ENCODE measurements at regions not wholly inside any gene's neighbourhood (a gene's known extent, or its start where the extent isn't known, plus 50 kb on each side); places are given as distances from the start of the nearest gene placed in this dataset.

- no peak for DNase-seq
These were observed 379.2 kb upstream of the IRX1 start for GRCh38 chr5:3216386-3216785.

GRCh38 chr5:3214838-3215374 lies 380.7 kb upstream of the IRX1 start:
- DNase-seq, result no peak

DNA sequence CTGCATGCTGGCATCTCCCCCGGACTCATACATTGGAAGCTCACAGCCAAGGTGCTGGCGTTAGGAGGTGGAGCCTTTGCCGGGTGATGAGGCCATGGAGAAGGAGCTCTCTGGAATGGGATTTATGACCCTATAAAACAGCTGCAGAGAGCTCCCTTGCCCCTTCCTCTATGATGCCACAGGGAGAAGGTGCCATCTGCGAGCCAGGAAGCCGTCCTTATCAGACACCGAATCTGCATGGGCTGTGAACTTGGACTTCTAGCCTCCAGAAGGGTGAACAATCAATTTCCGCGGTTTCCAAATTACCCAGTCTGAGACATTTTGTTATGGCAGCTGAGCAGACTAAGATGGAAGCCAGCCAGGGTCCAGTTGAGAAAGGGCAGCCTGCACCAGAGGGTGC lies 381.2 kb upstream of the IRX1 start:
- DNase-seq, result no peak

DNA sequence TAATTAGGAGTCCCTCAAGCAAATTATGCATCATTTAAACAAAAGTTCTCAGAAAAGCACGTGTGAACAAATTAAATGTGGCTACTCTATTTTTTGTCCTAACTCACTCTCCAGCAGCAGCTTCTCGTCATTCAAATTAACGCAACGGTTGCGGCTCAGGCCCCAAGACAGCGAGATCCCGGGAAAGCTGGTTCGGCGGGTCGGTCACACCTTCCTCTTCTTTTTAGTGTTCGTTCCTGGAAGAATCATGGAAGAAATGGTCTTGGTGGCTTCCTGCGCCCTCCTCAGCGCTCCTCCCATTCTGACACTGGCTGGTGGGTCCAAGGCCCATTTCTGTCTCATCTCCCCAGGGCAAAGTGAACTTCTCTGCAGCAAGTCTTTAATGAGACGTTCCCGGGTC lies 382.8 kb upstream of the IRX1 start:
- DNase-seq, result no peak

DNA sequence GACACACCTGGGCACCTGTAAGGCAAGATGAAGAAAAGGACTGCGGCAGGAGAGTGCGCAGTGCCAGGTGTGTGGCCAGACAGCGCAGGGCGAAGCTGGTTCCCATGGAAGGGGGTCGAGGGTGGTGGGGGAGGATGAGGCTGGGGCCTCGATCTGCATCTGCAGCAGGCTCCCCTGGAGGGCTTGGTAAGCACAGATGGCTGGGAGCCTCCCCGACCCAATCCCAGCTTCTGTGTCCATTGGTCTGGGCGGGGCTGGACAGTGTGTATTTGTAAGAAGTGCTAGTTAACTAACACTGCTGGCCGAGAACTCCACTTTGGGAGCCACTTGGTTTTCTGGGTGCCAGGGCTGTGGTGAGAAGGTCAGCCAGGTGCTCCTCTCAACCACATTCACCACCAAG lies 385.1 kb upstream of the IRX1 start:
- DNase-seq, result no peak

- DNase-seq, result no peak
These were observed 385.7 kb upstream of the IRX1 start for GRCh38 chr5:3209918-3210317.

DNA sequence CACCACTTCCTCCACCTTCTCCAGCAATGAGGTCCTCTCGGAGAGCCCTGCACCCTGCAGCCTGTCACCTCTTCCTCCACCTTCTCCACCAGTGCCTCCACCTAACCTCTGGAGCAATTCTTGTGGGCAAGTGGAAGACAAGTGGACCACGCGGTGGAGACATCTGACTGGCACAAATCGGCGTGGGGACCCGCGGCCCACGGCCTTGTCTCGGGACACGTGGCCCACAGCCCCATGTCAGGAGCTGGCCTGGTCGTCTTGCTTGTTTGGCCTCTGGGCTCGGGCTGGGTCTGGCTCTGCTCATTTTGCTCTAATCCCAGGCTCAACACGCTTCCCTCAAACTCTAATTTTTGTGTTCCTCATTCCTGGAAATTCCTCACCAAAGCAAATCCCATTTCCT lies 393.1 kb upstream of the IRX1 start:
- DNase-seq, result no peak

- no peak for DNase-seq
These were observed 393.7 kb upstream of the IRX1 start for GRCh38 chr5:3201941-3202340.

- no peak for DNase-seq
These were observed 394.5 kb upstream of the IRX1 start for GRCh38 chr5:3201121-3201520.

DNA sequence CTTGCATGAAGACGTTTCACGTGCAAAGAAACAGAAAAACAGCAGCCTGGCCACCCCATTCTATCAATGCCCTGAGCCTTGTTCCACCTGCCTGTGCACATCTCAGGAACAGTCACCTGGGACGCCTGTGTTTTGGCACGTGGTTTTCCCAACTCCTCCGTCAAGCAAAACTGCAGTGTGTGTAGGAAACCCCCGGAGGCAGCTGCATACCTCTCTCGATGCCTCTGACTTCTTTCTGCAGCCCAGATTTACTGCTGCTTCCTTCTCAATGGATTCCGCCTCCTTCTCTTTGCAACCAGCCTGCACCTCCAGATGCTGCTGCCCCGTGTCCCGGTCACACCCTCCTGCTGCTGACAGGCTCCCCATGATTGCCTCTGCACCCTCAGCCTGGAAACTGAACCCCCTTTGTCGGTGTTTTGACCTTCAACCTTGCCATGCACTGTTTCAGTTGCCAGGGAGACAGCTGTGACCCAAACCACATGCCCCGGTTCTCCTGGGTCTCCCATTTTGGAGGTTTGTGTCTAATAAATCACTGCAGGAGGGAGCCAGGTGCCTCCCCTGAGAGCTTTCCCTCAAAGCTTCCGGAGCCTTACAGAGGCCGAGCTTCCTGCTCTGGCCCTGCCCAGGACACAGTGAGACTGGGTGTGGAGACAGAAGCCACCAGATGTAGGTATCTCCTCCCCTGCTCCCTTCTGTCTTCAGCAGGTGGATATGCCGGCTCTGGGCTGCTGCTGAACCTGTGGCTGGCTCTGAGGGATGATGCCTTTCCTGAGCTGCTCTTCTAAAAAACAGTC lies 395.5 kb upstream of the IRX1 start:
- no peak for DNase-seq

GRCh38 chr5:3198074-3198449 lies 397.6 kb upstream of the IRX1 start:
- peak; percentile 79 for DNase-seq

- DNase-seq, result peak; percentile 79
These were observed 398.1 kb upstream of the IRX1 start for GRCh38 chr5:3197304-3198073.

DNA sequence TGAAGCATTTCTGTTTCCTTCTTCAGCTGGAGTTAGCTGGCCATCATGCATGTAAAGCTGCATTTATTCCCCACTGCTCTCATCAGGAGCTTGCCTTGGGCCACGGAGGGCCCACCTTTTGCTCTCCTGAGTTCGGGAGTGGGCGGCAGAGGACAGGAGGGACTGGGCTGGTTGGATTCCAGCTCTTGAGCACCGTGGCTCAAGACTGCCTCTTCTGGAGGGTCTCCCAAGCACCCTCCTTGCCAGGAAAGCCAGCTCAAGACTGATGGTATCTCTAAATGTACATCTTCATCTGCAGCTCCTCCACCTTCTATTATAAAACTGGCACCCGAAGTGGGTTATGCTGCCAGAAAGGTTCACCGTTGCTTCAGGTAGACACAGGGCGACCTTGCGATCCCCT lies 399.6 kb upstream of the IRX1 start:
- no peak for DNase-seq

DNA sequence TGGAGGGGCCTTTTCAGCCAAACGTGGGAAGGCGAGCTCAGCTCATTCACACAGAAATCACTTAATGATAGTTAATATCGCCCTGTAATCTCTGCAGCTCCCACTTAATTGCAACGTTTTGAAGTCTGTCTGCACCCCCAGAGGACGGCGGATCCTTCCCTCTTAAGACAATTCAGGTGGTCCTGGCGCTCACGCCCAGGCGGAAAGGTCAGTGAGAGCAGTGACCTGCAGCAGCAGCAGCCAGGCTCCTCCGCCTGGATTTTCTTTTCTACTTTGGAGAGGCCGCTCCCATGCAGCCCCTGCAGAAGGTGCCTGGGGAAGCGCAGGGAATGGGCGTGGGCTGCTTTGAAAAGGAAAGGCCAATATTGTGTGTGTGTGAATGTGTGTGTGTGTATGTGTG lies 400.9 kb upstream of the IRX1 start:
- DNase-seq, result no peak

- DNase-seq, result peak; percentile 3
These were observed 401.4 kb upstream of the IRX1 start for GRCh38 chr5:3194271-3194670.

GRCh38 chr5:3191585-3191984 lies 404.0 kb upstream of the IRX1 start:
- DNase-seq, result peak; percentile 54

DNA sequence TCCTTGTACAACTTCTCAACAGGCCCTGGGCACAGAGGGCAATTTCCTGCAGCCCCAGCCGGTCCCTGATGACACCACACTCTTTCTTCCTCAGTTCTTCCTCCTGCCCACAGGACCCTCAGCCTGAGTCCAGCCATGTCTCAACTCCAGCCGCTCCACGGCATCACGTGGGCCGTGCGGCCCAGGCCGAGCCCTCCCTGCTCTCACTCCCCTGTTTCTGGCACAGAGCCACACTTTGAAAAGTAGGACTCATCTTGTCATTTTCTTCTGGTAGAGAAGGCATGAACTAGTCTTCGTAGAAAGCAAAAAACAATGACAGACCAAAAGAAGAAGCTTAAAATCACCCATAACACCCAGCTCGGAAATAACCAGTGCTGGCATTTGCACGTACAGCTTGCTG lies 404.7 kb upstream of the IRX1 start:
- no peak for DNase-seq

- no peak for DNase-seq
These were observed 405.2 kb upstream of the IRX1 start for GRCh38 chr5:3190433-3190832.

DNA sequence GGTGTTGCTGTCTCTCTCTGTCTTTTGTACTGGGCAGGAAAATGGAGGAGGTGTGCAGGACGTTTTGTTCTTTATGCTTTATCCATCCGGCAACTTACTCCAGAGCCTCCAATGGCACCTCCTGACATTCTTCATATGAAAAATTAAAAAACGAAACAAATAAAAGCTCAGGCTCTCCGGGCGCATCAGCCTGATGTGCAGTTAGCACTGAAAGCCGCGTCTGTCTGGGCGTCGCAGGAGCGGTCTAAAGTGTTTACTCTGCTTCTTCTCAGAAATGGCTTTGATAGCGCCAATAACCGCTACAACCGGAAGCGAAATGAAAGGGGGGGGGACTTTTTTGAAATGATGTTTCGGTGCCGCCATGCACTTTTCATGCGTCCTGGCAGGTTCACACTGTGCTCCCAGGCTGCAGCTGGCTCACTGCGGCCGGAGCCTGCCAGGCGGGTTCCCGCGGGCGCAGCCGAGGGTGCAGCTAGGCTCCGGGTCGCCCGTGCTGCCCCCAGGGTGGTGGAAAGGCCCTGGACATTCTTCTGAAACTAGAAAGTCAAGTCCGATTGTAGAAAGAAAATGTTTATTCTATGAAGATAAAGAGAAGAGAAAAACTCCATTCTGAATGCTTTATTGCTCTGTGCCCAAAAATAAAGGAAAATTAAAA lies 407.7 kb upstream of the IRX1 start:
- DNase-seq, result peak; percentile 63

DNA sequence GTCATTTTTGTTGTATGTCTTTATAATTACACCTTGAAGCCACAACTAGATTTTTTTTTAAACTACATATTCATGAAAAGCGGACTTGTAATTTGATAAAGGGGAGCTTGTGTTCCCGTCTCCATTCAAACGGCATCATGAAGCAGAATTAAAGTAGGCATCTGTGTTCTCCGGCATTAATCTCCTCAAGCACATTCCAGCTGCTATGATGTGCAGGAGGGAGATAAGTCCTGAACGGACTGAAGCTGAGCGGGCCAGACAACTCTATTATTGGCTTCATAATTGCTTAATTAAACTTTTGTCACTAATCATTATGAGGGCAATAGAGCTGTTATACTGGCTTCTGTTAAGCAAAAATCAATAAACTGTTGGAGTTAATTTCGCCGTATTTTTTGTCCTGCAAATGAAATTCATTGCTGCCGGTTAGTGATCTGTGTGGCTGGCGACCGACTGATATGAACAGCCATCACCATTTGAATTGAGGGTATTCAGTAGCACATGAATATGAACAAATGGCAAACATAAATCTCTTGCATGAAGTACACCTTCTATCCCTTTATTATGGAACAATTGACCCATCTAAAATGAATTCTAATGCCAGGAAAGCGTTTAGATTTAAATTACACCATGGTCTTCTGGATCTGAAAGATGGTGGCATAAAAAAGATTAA lies 408.8 kb upstream of the IRX1 start:
- no peak for DNase-seq

DNA sequence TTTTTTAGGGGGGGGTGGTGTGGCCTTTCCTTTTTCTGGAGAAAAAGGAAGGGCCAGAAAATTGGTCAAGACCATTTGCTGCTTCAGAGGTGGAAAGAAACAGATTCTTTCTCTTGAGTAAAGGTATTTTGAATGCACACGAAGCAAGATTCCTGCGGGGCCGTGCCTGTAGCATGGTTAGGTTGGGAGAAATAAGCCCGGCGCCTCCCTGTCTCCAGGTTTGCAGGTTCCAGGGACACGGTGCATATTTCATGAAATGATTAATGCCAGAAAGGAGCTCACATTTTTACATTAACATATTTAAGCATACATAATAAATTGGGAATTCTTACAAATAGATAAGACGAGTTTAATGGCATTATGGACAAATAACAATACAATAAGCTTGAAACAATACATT lies 409.5 kb upstream of the IRX1 start:
- DNase-seq, result no peak

DNA sequence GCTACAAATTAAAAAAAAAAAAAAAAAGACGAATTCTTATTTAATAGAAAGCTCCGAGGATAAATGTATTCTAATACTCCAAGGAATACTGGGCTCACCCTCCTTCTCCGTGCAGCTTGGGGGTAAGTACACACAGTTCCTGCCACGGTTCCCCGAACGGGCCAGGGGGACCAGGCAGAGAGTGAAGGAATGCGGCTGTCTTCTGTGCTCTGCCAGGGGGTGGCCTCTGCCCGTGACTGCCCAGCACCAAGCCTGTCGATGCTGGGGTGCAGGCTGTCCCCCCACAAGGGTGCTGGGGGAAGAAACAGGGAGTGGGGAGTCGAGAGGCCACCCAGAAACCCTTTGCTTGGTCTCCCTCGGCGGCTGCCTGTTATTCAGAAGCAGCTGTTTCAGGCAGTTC lies 410.1 kb upstream of the IRX1 start:
- DNase-seq, result no peak

Measured in NCI-H526 treated with DMSO at 0.1 percent for 48 hours (cell line).